Kidney epithelial cell (primary cell): ENCODE measurements at regions not wholly inside any gene's neighbourhood (a gene's known extent, or its start where the extent isn't known, plus 50 kb on each side); places are given as distances from the start of the nearest gene placed in this dataset.

Experiments used
- DNase-seq: peaks from one replicate; pipeline ENCODE4 v3.0.0-alpha.2; 2010; ENCODE audit warnings: low read depth
- H3K27me3 ChIP-seq: 2 replicates; pipeline ENCODE4 v1.6.0; 2011; ENCODE audit warnings: low read length; ENCODE audit not compliant: control insufficient read depth, insufficient read depth
- H3K36me3 ChIP-seq: 2 replicates; pipeline ENCODE4 v1.5.1; 2011; ENCODE audit warnings: low read length; ENCODE audit not compliant: control insufficient read depth, insufficient read depth
- H3K4me3 ChIP-seq: 2 replicates; pipeline ENCODE4 v1.5.1; 2011; ENCODE audit warnings: low read depth, mild to moderate bottlenecking, control low read depth, low read length
- CTCF ChIP-seq: IDR thresholded peaks from 2 replicates; pipeline ENCODE4 v1.5.1; 2011; ENCODE audit warnings: mild to moderate bottlenecking, moderate library complexity, low read length, control low read depth, inconsistent platforms; ENCODE audit not compliant: insufficient read depth, poor library complexity, severe bottlenecking

GRCh38 chr13:104983601-104984000 lies 1551.9 kb downstream of the EFNB2 start:
- Histone ChIP-seq H3K27me3 (no peaks in the 10 kb centered on the region), H3K4me3 (no peak overlapping the region), H3K36me3 (no peaks in the 10 kb centered on the region)
- DNase-seq: no peak
- no peak for TF ChIP-seq CTCF

GRCh38 chr13:104980586-104980985 lies 1554.9 kb downstream of the EFNB2 start:
- Histone ChIP-seq H3K4me3 (no peak overlapping the region), H3K27me3 (no peaks in the 10 kb centered on the region), H3K36me3 (no peaks in the 10 kb centered on the region)
- no peak for TF ChIP-seq CTCF
- no peak for DNase-seq

DNA sequence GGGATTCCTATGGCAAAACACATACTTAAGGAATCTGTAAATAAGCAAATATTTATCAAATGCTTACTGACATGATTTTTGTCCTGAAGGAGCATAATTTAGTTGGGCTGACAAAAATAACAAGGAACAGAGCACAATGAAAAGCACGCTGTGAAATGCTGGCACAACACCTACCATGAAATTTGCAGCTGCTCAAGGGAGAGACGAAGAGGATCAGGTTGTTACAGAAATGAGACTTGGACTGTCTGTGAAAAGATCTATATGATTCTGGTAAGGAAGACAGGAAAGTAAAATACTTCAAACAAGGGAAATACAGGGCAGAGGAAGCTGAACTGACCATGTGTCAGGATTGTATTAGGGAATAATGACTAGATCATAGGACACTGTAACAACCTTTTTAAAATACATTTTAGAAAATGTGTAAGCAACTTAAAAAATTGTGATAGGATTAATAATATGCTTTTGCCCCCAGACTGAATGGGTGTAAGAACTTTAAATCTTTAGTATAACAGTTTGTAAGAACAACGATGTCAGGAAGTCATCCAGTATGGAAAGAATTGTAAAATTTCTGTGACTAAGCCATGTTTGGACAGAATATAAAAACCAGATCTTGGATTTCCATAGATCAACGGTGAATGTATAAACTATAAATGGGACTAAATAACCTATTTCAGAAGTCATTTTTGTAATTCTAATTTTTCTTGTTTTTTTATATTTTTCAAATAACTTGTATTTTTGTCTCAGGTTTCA lies 1556.0 kb downstream of the EFNB2 start:
- no peak for TF ChIP-seq CTCF
- Histone ChIP-seq H3K27me3 (no peaks in the 10 kb centered on the region), H3K4me3 (no peak overlapping the region), H3K36me3 (no peaks in the 10 kb centered on the region)
- DNase-seq: no peak

DNA sequence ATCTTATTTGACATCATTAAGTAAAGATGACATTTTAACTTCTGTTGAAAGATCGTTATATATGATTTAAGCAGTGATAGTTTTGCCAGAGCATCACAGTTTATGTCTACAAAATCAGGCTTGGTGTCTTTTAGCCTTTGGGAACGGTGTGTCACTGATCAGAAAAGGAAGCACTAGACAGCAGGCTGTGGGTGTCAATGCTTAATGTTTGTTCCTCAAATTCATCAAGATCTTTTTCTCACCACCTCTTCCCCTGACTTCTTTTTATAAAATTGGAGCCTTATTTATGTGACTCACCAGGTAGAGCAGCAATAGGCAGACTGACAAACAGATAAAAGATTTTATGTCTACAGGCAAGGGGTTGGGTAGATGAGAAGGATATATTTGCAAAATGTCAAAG lies 1558.5 kb downstream of the EFNB2 start:
- TF ChIP-seq CTCF: no peak
- no peaks in the 10 kb centered on the region for H3K36me3 ChIP-seq
- H3K27me3 ChIP-seq: no peaks in the 10 kb centered on the region
- no peak overlapping the region for H3K4me3 ChIP-seq
- DNase-seq: no peak

- Histone ChIP-seq H3K36me3 (no peaks in the 10 kb centered on the region), H3K4me3 (no peak overlapping the region), H3K27me3 (no peaks in the 10 kb centered on the region)
- TF ChIP-seq CTCF: no peak
- DNase-seq: no peak
Observed at GRCh38 chr13:104975272-104975671, 1560.2 kb downstream of the EFNB2 start.

DNA sequence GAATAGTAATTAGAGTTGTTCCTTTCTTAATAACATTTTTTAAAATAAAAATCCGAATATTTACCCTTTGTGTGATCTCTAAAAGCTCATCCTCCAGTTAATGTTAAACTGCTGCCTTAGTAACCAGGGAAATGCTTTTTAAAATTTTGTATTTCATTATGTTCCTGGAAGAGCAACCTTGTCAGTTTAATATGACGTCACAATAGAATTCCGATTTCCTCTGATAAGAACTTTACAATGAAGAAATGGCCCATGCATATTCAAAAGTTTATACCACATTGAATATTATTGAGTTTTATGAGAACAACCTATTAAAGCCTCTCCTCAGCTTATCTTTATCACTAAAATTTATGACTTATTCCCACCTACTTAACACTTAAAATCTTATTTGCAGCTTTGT lies 1566.6 kb downstream of the EFNB2 start:
- Histone ChIP-seq H3K36me3 (no peaks in the 10 kb centered on the region), H3K27me3 (no peaks in the 10 kb centered on the region), H3K4me3 (no peak overlapping the region)
- no peak for DNase-seq
- TF ChIP-seq CTCF: no peak
